Activated CD4-positive, alpha-beta T cell treated with anti-CD3 and anti-CD28 coated beads for 36 hours (primary cell): ENCODE measurements at regions not wholly inside any gene's neighbourhood (a gene's known extent, or its start where the extent isn't known, plus 50 kb on each side); places are given as distances from the start of the nearest gene placed in this dataset.
"Not testable (repeated sequence)": the region's sequence is repeated elsewhere in the genome, so short reads cannot be mapped to it uniquely, and the experiment has no call there.

Source experiments
- ATAC-seq: fragments of 200-7000 bp; cut with Tn5 transposase; one replicate; pipeline ENCODE4 v1.10.0; 2021; ENCODE audit warnings: mild to moderate bottlenecking, moderate library complexity
- CTCF ChIA-PET: fragments of 350-600 bp; sonication (Branson Sonifier 250); formaldehyde crosslinking; loops from one replicate; lab custom pipeline; 2021; ENCODE audit warnings: antibody characterized with exemption; lab: Charles Lee
- POLR2A ChIA-PET: fragments of 350-600 bp; sonication (Branson Sonifier 250); formaldehyde crosslinking; loops from one replicate; lab custom pipeline; 2021; ENCODE audit warnings: antibody characterized with exemption, inconsistent platforms; lab: Charles Lee
- DNase-seq: peaks from one replicate; pipeline ENCODE4 v3.0.0-alpha.2; 2020
- H3K27ac Mint-ChIP-seq: one replicate; pipeline ENCODE4 v1.8.0; 2021; ENCODE audit warnings: mixed read lengths
- H3K27me3 Mint-ChIP-seq: one replicate; pipeline ENCODE4 v1.8.0; 2021; ENCODE audit warnings: mixed read lengths
- H3K36me3 Mint-ChIP-seq: one replicate; pipeline ENCODE4 v1.8.0; 2021; ENCODE audit warnings: low read depth, mixed read lengths
- H3K4me1 Mint-ChIP-seq: one replicate; pipeline ENCODE4 v1.8.0; 2021; ENCODE audit warnings: mixed read lengths
- H3K4me3 Mint-ChIP-seq: one replicate; pipeline ENCODE4 v1.8.0; 2021; ENCODE audit warnings: mild to moderate bottlenecking, moderate library complexity, mixed read lengths
- H3K9me3 Mint-ChIP-seq: one replicate; pipeline ENCODE4 v1.8.0; 2021; ENCODE audit warnings: low read depth, mixed read lengths
- intact Hi-C, 2 experiments: fragments of 100-400 bp; cut with DNase I in 1 of 2; cut with micrococcal nuclease in 1 of 2; formaldehyde crosslinking; loops; one replicate each; pipeline versions ENCODE4 v1.14.2 to v1.15.1; 2022 to 2024; cut with DNase I, micrococcal nuclease

- no peaks in the 10 kb centered on the region for H3K36me3 Mint-ChIP-seq
- ATAC-seq (no peak), DNase-seq (no peak)
- H3K27me3 Mint-ChIP-seq = peaks cover 4% of the 10 kb centered on the region
- H3K9me3 Mint-ChIP-seq = peaks cover 4% of the 10 kb centered on the region
- intact Hi-C loops = no loop called here
- no peaks in the 10 kb centered on the region for H3K4me1 Mint-ChIP-seq
- H3K27ac Mint-ChIP-seq = no peak overlapping the region
- H3K4me3 Mint-ChIP-seq = no peak overlapping the region
- ChIA-PET CTCF (no interaction called here), POLR2A (interaction anchor here (0.7 kb wide), 1 partner anchor 628 kb away, joined by 3 read pairs; no protein-coding TSS in a partner anchor)
Measured at GRCh38 chr16:58797137-58797801, 63.2 kb upstream of the GOT2 start.

- Mint-ChIP-seq H3K36me3 (no peaks in the 10 kb centered on the region), H3K9me3 (no peaks in the 10 kb centered on the region), H3K27me3 (peaks cover 4% of the 10 kb centered on the region), H3K4me3 (no peak overlapping the region), H3K4me1 (no peaks in the 10 kb centered on the region), H3K27ac (no peak overlapping the region)
- CTCF ChIA-PET = no interaction called here
- no peak for ATAC-seq
- intact Hi-C loops = no loop called here
- POLR2A ChIA-PET = no interaction called here
- no peak for DNase-seq
Measured at GRCh38 chr16:58793366-58793765, 59.2 kb upstream of the GOT2 start.

DNA sequence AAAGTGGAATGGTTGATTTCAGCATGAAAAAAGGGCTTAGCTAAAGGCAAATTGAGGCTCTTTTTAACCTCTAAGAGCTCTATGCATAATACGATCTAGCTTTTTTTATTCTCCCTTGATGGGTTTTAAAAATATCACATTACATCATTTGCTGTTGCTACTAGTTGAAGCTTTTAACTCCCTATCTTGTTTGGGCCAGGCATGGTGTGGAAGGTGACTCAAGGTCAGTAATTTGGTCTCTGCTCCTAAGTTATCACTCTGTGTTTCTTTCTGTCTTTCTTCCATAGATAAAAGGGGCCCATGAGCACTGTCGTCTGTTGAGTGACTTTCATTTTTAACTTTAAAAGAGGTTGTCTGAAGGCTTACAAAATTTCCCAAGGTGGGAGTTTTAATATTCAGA lies 58.1 kb upstream of the GOT2 start:
- Mint-ChIP-seq H3K4me3 (no peak overlapping the region), H3K4me1 (no peaks in the 10 kb centered on the region), H3K36me3 (no peaks in the 10 kb centered on the region), H3K9me3 (no peaks in the 10 kb centered on the region), H3K27ac (no peak overlapping the region), H3K27me3 (peaks cover 4% of the 10 kb centered on the region)
- intact Hi-C loops = no loop called here
- DNase-seq (no peak), ATAC-seq (no peak)
- POLR2A ChIA-PET = no interaction called here
- CTCF ChIA-PET = no interaction called here

DNA sequence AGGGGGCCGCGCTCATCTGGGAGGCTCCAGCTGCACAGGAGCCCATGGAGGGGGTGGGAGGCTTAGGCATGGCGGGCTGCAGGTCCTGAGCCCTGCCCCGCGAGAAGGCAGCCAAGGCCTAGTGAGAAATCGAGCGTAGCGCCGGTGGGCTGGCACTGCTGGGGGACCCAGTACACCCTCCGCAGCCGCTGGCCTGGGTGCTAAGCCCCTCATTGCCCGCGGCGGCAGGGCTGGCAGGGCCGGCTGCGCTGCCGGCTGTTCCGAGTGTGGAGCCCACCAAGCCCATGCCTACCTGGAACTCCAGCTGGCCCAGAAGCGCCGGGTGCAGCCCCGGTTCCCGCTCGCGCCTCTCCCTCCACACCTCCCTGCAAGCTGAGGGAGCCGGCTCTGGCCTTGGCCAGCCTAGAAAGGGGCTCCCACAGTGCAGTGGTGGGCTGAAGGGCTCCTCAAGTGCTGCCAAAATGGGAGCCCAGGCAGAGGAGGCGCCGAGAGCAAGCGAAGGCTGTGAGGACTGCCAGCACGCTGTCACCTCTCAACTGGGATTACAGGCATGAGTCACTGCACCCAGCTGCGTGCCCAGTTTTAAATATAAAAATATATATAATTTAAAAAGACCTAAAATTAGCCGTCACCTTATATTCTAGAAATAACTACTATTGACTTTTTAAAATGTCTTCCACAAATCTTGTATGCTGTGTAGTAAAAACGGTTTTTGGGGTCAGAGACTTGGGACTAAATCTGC lies 56.9 kb upstream of the GOT2 start:
- ATAC-seq, DNase-seq, CTCF ChIA-PET, H3K27me3 Mint-ChIP-seq, H3K36me3 Mint-ChIP-seq, POLR2A ChIA-PET, H3K27ac Mint-ChIP-seq, H3K4me1 Mint-ChIP-seq, H3K4me3 Mint-ChIP-seq, H3K9me3 Mint-ChIP-seq, intact Hi-C loops: not testable (repeated sequence)

- Mint-ChIP-seq H3K4me3 (no peak overlapping the region), H3K27ac (no peak overlapping the region), H3K9me3 (no peaks in the 10 kb centered on the region), H3K4me1 (no peaks in the 10 kb centered on the region), H3K36me3 (no peaks in the 10 kb centered on the region), H3K27me3 (peaks cover 3% of the 10 kb centered on the region)
- DNase-seq = no peak
- CTCF ChIA-PET = no interaction called here
- intact Hi-C loops = no loop called here
- POLR2A ChIA-PET = no interaction called here
- no peak for ATAC-seq
Measured at GRCh38 chr16:58789351-58789750, 55.2 kb upstream of the GOT2 start.
